GM12878 (cell line): ENCODE measurements at regions not wholly inside any gene's neighbourhood (a gene's known extent, or its start where the extent isn't known, plus 50 kb on each side); places are given as distances from the start of the nearest gene placed in this dataset.

ENCODE experiments used
- ATAC-seq: fragments of 200-7000 bp; cut with Tn5 transposase; 3 replicates; pipeline ENCODE4 v1.9.1; 2020; ENCODE audit warnings: mild to moderate bottlenecking, moderate library complexity
- BruUV-seq: library from RNA; stranded (reverse); fragments of 400-500 nt; replicated peaks from 2 replicates; lab custom pipeline; 2021; lab: Mats Ljungman, UMichigan
- CTCF ChIA-PET: fragments of 300-600 bp; sonication (Branson Sonifier 250); formaldehyde crosslinking; extraction: SDS; loops from one replicate; lab custom pipeline; 2021; ENCODE audit warnings: inconsistent platforms; lab: Yijun Ruan, JAX
- POLR2A ChIA-PET: fragments of 350-600 bp; formaldehyde crosslinking; extraction: SDS; loops from one replicate; lab custom pipeline; 2021; ENCODE audit warnings: inconsistent platforms; lab: Charles Lee
- RAD21 ChIA-PET: fragments of 300-600 bp; sonication (Branson Sonifier 250); formaldehyde crosslinking; loops from one replicate; lab custom pipeline; 2023; ENCODE audit warnings: antibody characterized with exemption; ENCODE audit not compliant: unreplicated experiment; lab: Charles Lee
- SMC1A ChIA-PET: fragments of 300-600 bp; sonication (Branson Sonifier 250); formaldehyde crosslinking; loops from one replicate; lab custom pipeline; 2023; ENCODE audit not compliant: unreplicated experiment, uncharacterized antibody; lab: Charles Lee
- DNase-seq: peaks from one replicate; pipeline ENCODE4 v3.0.0-alpha.2; 2011; ENCODE audit warnings: low read depth, low spot score
- FAIRE-seq: peaks from 3 replicates; lab custom pipeline; 2011; peaks lifted over from hg19 to GRCh38; lab: Jason Lieb, UNC
- H2AFZ ChIP-seq: 2 replicates; pipeline ENCODE4 v1.6.0; 2011; ENCODE audit warnings: low read depth, low read length, control low read depth; ENCODE audit not compliant: control insufficient read depth
- H3K27ac ChIP-seq: 2 replicates; pipeline ENCODE4 v1.5.1; 2011; ENCODE audit warnings: control low read depth; ENCODE audit not compliant: control insufficient read depth, insufficient read depth
- H3K27me3 ChIP-seq, 2 experiments: replicated peaks in 1 of 2; 2 replicates each; pipeline versions ENCODE4 v1.6.0 to v1.6.1; 2011; ENCODE audit warnings: low read length in 1 of 2; ENCODE audit not compliant: control insufficient read depth in 2 of 2, insufficient read depth in 2 of 2
- H3K36me3 ChIP-seq, 2 experiments: 2 replicates each; pipeline ENCODE4 v1.5.1; 2011; ENCODE audit warnings: low read length in 1 of 2; ENCODE audit not compliant: control insufficient read depth in 2 of 2, insufficient read depth in 2 of 2
- H3K4me1 ChIP-seq: 2 replicates; pipeline ENCODE4 v1.6.1; 2011; ENCODE audit warnings: mild to moderate bottlenecking, low read length, moderate library complexity, mixed read lengths; ENCODE audit not compliant: control insufficient read depth, insufficient read depth
- H3K4me2 ChIP-seq: 2 replicates; pipeline ENCODE4 v1.6.0; 2011; ENCODE audit warnings: control low read depth; ENCODE audit not compliant: control insufficient read depth, insufficient read depth
- H3K4me3 ChIP-seq: fragments of 200-600 bp; sonication (generic); 2 replicates; pipeline ENCODE4 v1.5.1; 2016
- H3K79me2 ChIP-seq: 2 replicates; pipeline ENCODE4 v1.6.0; 2011; ENCODE audit warnings: low read length; ENCODE audit not compliant: control insufficient read depth, insufficient read depth
- H3K9ac ChIP-seq: 2 replicates; pipeline ENCODE4 v1.8.0; 2011; ENCODE audit warnings: low read length, control low read depth, mixed read lengths; ENCODE audit not compliant: control insufficient read depth, insufficient read depth
- H3K9me3 ChIP-seq: replicated peaks from 3 replicates; pipeline ENCODE4 v1.5.1; 2011; ENCODE audit warnings: mild to moderate bottlenecking, low read length; ENCODE audit not compliant: control insufficient read depth, insufficient read depth
- H4K20me1 ChIP-seq: 2 replicates; pipeline ENCODE4 v1.6.0; 2011; ENCODE audit not compliant: control insufficient read depth, insufficient read depth
- CREM ChIP-seq: IDR thresholded peaks from 2 replicates; pipeline ENCODE4 v1.6.1; 2014; ENCODE audit warnings: antibody characterized with exemption, low read depth
- KDM1A ChIP-seq: fragments of 200-600 bp; sonication (generic); IDR thresholded peaks from 2 replicates; pipeline ENCODE4 v1.6.1; 2016; ENCODE audit warnings: borderline replicate concordance
- SREBF2 ChIP-seq: IDR thresholded peaks from 2 replicates; pipeline ENCODE4 v1.6.1; 2012; ENCODE audit warnings: mild to moderate bottlenecking, low read length
- ZBED1 ChIP-seq: IDR thresholded peaks from 2 replicates; pipeline ENCODE4 v1.6.1; 2016; ENCODE audit warnings: borderline replicate concordance
- WGBS: methylation state at CpG from one replicate; pipeline ENCODE4 v1.1.6; 2016; ENCODE audit warnings: low lambda C conversion rate; ENCODE audit not compliant: insufficient replicate concordance, insufficient coverage; ENCODE audit errors: missing lambda C conversion rate; 5-methylcytosine and 5-hydroxymethylcytosine counted together
- in situ Hi-C: fragments of 300-500 bp; cut with MboI; formaldehyde crosslinking; loops from 9 replicates; pipeline ENCODE4 v1.14.3; 2018; ENCODE audit warnings: mixed read lengths
- intact Hi-C: fragments of 100-400 bp; cut with micrococcal nuclease; formaldehyde crosslinking; loops from one replicate; pipeline ENCODE4 v1.14.2; 2022; ENCODE audit not compliant: unreplicated experiment
- TF ChIP-seq, protein P1 (sequence below): fragments of 450-650 bp; IDR thresholded peaks from 2 replicates; pipeline ENCODE4 v1.6.1; 2014; ENCODE audit warnings: mild to moderate bottlenecking
- TF ChIP-seq, protein P2 (sequence below): IDR thresholded peaks from 2 replicates; pipeline ENCODE4 v1.6.1; 2011; ENCODE audit warnings: low read depth, mild to moderate bottlenecking, low read length, moderate library complexity, borderline replicate concordance; ENCODE audit errors: extremely low read depth
- TF ChIP-seq, protein P3 (sequence below): IDR thresholded peaks from 2 replicates; pipeline ENCODE4 v1.6.1; 2011; ENCODE audit warnings: low read depth, low read length, improper control_type of control experiment, borderline replicate concordance

- TF ChIP-seq KDM1A (no peak), ZBED1 (no peak), SREBF2 (no peak)
- TF ChIP-seq, all 136 proteins: peak for 0
- Histone ChIP-seq H3K4me2 (no peak overlapping the region), H3K4me1 (no peaks in the 10 kb centered on the region), H3K79me2 (no peaks in the 10 kb centered on the region), H3K36me3 (no peaks in the 10 kb centered on the region), H3K9me3 (no peaks in the 10 kb centered on the region), H2AFZ (no peak overlapping the region), H3K27me3 (no peaks in the 10 kb centered on the region), H3K9ac (no peak overlapping the region), H3K27ac (no peak overlapping the region), H3K4me3 (no peak overlapping the region), H4K20me1 (no peaks in the 10 kb centered on the region)
- no peak for FAIRE-seq
- DNase-seq = no peak
- intact Hi-C loops = no loop called here
- ChIA-PET POLR2A (no interaction called here), SMC1A (no interaction called here), RAD21 (no interaction called here), CTCF (no interaction called here)
- BruUV-seq = no TSS peak
- WGBS = 51% methylated on average over 4 of the region's 4 CpGs
- no peak for ATAC-seq
- in situ Hi-C loops = no loop called here
These were observed 151.6 kb downstream of the ACTR3B start for GRCh38 chr7:152911226-152911560.

DNA sequence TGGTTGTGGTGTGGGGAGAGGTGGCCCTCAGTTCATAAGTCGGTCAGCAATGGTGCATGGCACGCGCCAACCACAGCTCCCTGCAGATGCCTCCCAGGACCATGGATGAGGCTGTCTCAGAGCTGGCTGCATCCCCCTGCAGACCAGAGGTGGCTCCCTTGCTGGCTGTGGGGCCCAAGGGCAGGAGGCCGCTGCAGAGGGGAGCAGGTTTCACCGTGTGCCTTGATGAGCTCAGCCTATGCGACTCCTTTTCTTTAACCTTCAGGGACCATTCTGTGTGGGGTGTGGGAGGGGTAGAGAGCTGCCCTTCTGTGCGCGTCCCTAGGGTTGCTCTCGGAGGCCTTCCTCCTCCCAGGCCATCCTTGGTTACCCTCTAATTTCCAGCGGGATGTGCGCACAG is 152.4 kb downstream of the ACTR3B start:
- no peak overlapping the region for H3K4me3 ChIP-seq
- H3K9ac ChIP-seq = no peak overlapping the region
- SMC1A ChIA-PET = no interaction called here
- POLR2A ChIA-PET = no interaction called here
- FAIRE-seq (no peak), ATAC-seq (no peak), DNase-seq (no peak)
- no peak overlapping the region for H2AFZ ChIP-seq
- no peaks in the 10 kb centered on the region for H3K79me2 ChIP-seq
- RAD21 ChIA-PET = no interaction called here
- no peaks in the 10 kb centered on the region for H3K4me1 ChIP-seq
- H3K4me2 ChIP-seq = no peak overlapping the region
- TF ChIP-seq, protein P1, sequence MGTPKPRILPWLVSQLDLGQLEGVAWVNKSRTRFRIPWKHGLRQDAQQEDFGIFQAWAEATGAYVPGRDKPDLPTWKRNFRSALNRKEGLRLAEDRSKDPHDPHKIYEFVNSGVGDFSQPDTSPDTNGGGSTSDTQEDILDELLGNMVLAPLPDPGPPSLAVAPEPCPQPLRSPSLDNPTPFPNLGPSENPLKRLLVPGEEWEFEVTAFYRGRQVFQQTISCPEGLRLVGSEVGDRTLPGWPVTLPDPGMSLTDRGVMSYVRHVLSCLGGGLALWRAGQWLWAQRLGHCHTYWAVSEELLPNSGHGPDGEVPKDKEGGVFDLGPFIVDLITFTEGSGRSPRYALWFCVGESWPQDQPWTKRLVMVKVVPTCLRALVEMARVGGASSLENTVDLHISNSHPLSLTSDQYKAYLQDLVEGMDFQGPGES = no peak
- TF ChIP-seq CREM = no peak
- TF ChIP-seq, protein P2, sequence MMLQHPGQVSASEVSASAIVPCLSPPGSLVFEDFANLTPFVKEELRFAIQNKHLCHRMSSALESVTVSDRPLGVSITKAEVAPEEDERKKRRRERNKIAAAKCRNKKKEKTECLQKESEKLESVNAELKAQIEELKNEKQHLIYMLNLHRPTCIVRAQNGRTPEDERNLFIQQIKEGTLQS = no peak
- TF ChIP-seq, protein P3, sequence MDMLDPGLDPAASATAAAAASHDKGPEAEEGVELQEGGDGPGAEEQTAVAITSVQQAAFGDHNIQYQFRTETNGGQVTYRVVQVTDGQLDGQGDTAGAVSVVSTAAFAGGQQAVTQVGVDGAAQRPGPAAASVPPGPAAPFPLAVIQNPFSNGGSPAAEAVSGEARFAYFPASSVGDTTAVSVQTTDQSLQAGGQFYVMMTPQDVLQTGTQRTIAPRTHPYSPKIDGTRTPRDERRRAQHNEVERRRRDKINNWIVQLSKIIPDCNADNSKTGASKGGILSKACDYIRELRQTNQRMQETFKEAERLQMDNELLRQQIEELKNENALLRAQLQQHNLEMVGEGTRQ = no peak
- H3K36me3 ChIP-seq = no peaks in the 10 kb centered on the region
- H4K20me1 ChIP-seq = no peaks in the 10 kb centered on the region
- 79% methylated on average over 11 of the region's 11 CpGs for WGBS
- H3K27ac ChIP-seq = no peak overlapping the region
- in situ Hi-C loops (no loop called here), intact Hi-C loops (no loop called here)
- H3K9me3 ChIP-seq = no peaks in the 10 kb centered on the region
- no peaks in the 10 kb centered on the region for H3K27me3 ChIP-seq
- CTCF ChIA-PET = no interaction called here
- no TSS peak for BruUV-seq
